ENCODE measurements at regions not wholly inside any gene's neighbourhood (a gene's known extent, or its start where the extent isn't known, plus 50 kb on each side); places are given as distances from the start of the nearest gene placed in this dataset.

- DNase-seq = no peak
Measured at GRCh38 chr18:44090453-44090852, 590.2 kb upstream of the SETBP1 start.

- peak; percentile 15 for DNase-seq
Measured at GRCh38 chr18:44093253-44093652, 587.4 kb upstream of the SETBP1 start.

- DNase-seq = no peak
Measured at GRCh38 chr18:44096016-44096415, 584.7 kb upstream of the SETBP1 start.

GRCh38 chr18:44098551-44099098 lies 582.1 kb upstream of the SETBP1 start:
- peak; percentile 37 for DNase-seq

GRCh38 chr18:44107187-44107586 lies 573.5 kb upstream of the SETBP1 start:
- no peak for DNase-seq

GRCh38 chr18:44111337-44111736 lies 569.4 kb upstream of the SETBP1 start:
- no peak for DNase-seq

GRCh38 chr18:44117821-44118220 lies 562.9 kb upstream of the SETBP1 start:
- no peak for DNase-seq

GRCh38 chr18:44119607-44120006 lies 561.1 kb upstream of the SETBP1 start:
- no peak for DNase-seq

- DNase-seq = no peak
Measured at GRCh38 chr18:44123743-44124142, 556.9 kb upstream of the SETBP1 start.

- no peak for DNase-seq
Measured at GRCh38 chr18:44125446-44125845, 555.2 kb upstream of the SETBP1 start.

GRCh38 chr18:44126598-44126997 lies 554.1 kb upstream of the SETBP1 start:
- no peak for DNase-seq

GRCh38 chr18:44128365-44128764 lies 552.3 kb upstream of the SETBP1 start:
- DNase-seq = no peak

GRCh38 chr18:44130376-44130942 lies 550.2 kb upstream of the SETBP1 start:
- peak; percentile 95 for DNase-seq

GRCh38 chr18:44133483-44133882 lies 547.2 kb upstream of the SETBP1 start:
- DNase-seq = no peak

GRCh38 chr18:44134447-44134846 lies 546.2 kb upstream of the SETBP1 start:
- no peak for DNase-seq

- DNase-seq = no peak
Measured at GRCh38 chr18:44135741-44136140, 544.9 kb upstream of the SETBP1 start.

GRCh38 chr18:44136326-44136725 lies 544.4 kb upstream of the SETBP1 start:
- no peak for DNase-seq

- DNase-seq = no peak
Measured at GRCh38 chr18:44143072-44143471, 537.6 kb upstream of the SETBP1 start.

GRCh38 chr18:44149706-44150105 lies 531.0 kb upstream of the SETBP1 start:
- DNase-seq = no peak

GRCh38 chr18:44153981-44154380 lies 526.7 kb upstream of the SETBP1 start:
- no peak for DNase-seq

GRCh38 chr18:44156126-44156525 lies 524.6 kb upstream of the SETBP1 start:
- no peak for DNase-seq

GRCh38 chr18:44156776-44157335 lies 523.8 kb upstream of the SETBP1 start:
- DNase-seq = no peak

GRCh38 chr18:44170208-44170880 lies 510.3 kb upstream of the SETBP1 start:
- no peak for DNase-seq

- DNase-seq = no peak
Measured at GRCh38 chr18:44171301-44171700, 509.4 kb upstream of the SETBP1 start.
